Gastrocnemius medialis (tissue), 4 donors: ENCODE measurements at regions not wholly inside any gene's neighbourhood (a gene's known extent, or its start where the extent isn't known, plus 50 kb on each side); places are given as distances from the start of the nearest gene placed in this dataset.

Source experiments
- ATAC-seq, 2 donors: fragments of 150-250 bp; one replicate each; pipeline ENCODE4 v1.9.1; 2016
- DNase-seq, 2 donors: peaks; one replicate each; pipeline ENCODE4 v3.0.0-alpha.2; 2019
- H3K27ac ChIP-seq, 4 donors: fragments of 200-600 bp; sonication (generic); 1 replicate in 1 of 4; 2 replicates in 3 of 4; pipeline ENCODE4 v1.5.1; 2016 to 2018; ENCODE audit warnings: mild to moderate bottlenecking in 2 of 4, moderate library complexity in 1 of 4
- H3K27me3 ChIP-seq, 3 donors: fragments of 200-600 bp; sonication (generic) in 2 of 3; 1 replicate in 1 of 3; 2 replicates in 2 of 3; pipeline versions ENCODE4 v1.5.1 to v1.6.0; 2016 to 2019; ENCODE audit warnings: mild to moderate bottlenecking in 1 of 3, moderate library complexity in 1 of 3
- H3K36me3 ChIP-seq, 2 donors: fragments of 200-600 bp; sonication (generic) in 1 of 2; one replicate each; pipeline ENCODE4 v1.5.1; 2017 to 2018
- H3K4me1 ChIP-seq, 2 donors: fragments of 200-600 bp; sonication (generic) in 1 of 2; one replicate each; pipeline ENCODE4 v1.5.1; 2016 to 2017; ENCODE audit warnings: mild to moderate bottlenecking in 2 of 2
- H3K4me3 ChIP-seq, 4 donors: fragments of 200-600 bp; sonication (generic) in 3 of 4; 1 replicate in 1 of 4; 2 replicates in 3 of 4; pipeline ENCODE4 v1.5.1; 2016 to 2019; ENCODE audit warnings: mild to moderate bottlenecking in 2 of 4
- H3K9me3 ChIP-seq, 3 donors: fragments of 200-600 bp; sonication (generic) in 2 of 3; 1 replicate in 1 of 3; 2 replicates in 2 of 3; pipeline ENCODE4 v1.5.1; 2016 to 2019
- POLR2A ChIP-seq, 2 donors: fragments of 450-650 bp; IDR thresholded peaks; one replicate each; pipeline ENCODE4 v1.6.1; 2017; ENCODE audit warnings: antibody characterized with exemption in 2 of 2, mild to moderate bottlenecking in 2 of 2, moderate library complexity in 2 of 2
- in situ Hi-C, 4 donors: fragments of 200-750 bp; cut with MboI; loops; one replicate each; pipeline versions ENCODE4 v1.15.0 to v1.8.0; 2017; ENCODE audit warnings: low sequenced_read_pairs in 4 of 4
- intact Hi-C: fragments of 100-400 bp; cut with DNase I; formaldehyde crosslinking; loops from one replicate; pipeline ENCODE4 v1.15.1; 2023; ENCODE audit warnings: low total_unique reads
- TF ChIP-seq, protein P1 (sequence below), 5 experiments: fragments of 450-650 bp in 3 of 5; fragments of 200-600 bp in 2 of 5; sonication (generic) in 2 of 5; IDR thresholded peaks in 4 of 5; conservative IDR thresholded peaks in 1 of 5; 1 replicate in 4 of 5; 2 replicates in 1 of 5; pipeline ENCODE4 v1.5.1; 2016 to 2019; ENCODE audit warnings: antibody characterized with exemption in 5 of 5, mild to moderate bottlenecking in 3 of 5, moderate library complexity in 3 of 5

- DNase-seq (no peak), ATAC-seq (no peak)
- no peak overlapping the region for H3K27ac ChIP-seq
- no peaks in the 10 kb centered on the region for H3K9me3 ChIP-seq
- H3K27me3 ChIP-seq: peaks cover 0 to 3% (median under 1%) of the 10 kb centered on the region in 3 donors
- in situ Hi-C loops (loop anchor here in 2 of 4 donors (25.0 kb wide), 1 partner anchor 210 kb away; the partner anchor contains the start of gene BCR (in 2 of the 2)), intact Hi-C loops (no loop called here)
- H3K4me1 ChIP-seq: no peaks in the 10 kb centered on the region
- TF ChIP-seq, protein P1, sequence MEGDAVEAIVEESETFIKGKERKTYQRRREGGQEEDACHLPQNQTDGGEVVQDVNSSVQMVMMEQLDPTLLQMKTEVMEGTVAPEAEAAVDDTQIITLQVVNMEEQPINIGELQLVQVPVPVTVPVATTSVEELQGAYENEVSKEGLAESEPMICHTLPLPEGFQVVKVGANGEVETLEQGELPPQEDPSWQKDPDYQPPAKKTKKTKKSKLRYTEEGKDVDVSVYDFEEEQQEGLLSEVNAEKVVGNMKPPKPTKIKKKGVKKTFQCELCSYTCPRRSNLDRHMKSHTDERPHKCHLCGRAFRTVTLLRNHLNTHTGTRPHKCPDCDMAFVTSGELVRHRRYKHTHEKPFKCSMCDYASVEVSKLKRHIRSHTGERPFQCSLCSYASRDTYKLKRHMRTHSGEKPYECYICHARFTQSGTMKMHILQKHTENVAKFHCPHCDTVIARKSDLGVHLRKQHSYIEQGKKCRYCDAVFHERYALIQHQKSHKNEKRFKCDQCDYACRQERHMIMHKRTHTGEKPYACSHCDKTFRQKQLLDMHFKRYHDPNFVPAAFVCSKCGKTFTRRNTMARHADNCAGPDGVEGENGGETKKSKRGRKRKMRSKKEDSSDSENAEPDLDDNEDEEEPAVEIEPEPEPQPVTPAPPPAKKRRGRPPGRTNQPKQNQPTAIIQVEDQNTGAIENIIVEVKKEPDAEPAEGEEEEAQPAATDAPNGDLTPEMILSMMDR (IDR thresholded peaks at IDR 0.05 in 4 of 5, conservative IDR thresholded peaks at IDR 0.05 in 1 of 5): no peak
- TF ChIP-seq POLR2A (IDR thresholded peaks at IDR 0.05): no peak
- no peaks in the 10 kb centered on the region for H3K36me3 ChIP-seq
- H3K4me3 ChIP-seq: no peak overlapping the region
Observed at GRCh38 chr22:23397008-23397612, 183.0 kb downstream of the IGLL1 start.

GRCh38 chr22:23396362-23397007 lies 183.6 kb downstream of the IGLL1 start:
- ATAC-seq (no peak), DNase-seq (no peak)
- no peak for TF ChIP-seq POLR2A (IDR thresholded peaks at IDR 0.05)
- intact Hi-C loops: no loop called here
- H3K27me3 ChIP-seq: no peaks in the 10 kb centered on the region
- no peaks in the 10 kb centered on the region for H3K4me1 ChIP-seq
- no peaks in the 10 kb centered on the region for H3K9me3 ChIP-seq
- H3K27ac ChIP-seq: no peak overlapping the region
- no peak overlapping the region for H3K4me3 ChIP-seq
- H3K36me3 ChIP-seq: no peaks in the 10 kb centered on the region
- in situ Hi-C loops: loop anchor here in 2 of 4 donors (25.0 kb wide), 1 partner anchor 209 kb away; the partner anchor contains the start of gene BCR (in 2 of the 2)

GRCh38 chr22:23395530-23396361 lies 184.3 kb downstream of the IGLL1 start:
- no peak for TF ChIP-seq POLR2A (IDR thresholded peaks at IDR 0.05)
- TF ChIP-seq, protein P1 (IDR thresholded peaks at IDR 0.05 in 4 of 5, conservative IDR thresholded peaks at IDR 0.05 in 1 of 5): no peak
- ATAC-seq (no peak), DNase-seq (no peak)
- Histone ChIP-seq H3K4me3 (no peak overlapping the region), H3K27me3 (no peaks in the 10 kb centered on the region), H3K27ac (no peak overlapping the region), H3K9me3 (no peaks in the 10 kb centered on the region), H3K4me1 (no peaks in the 10 kb centered on the region), H3K36me3 (no peaks in the 10 kb centered on the region)
- in situ Hi-C loops: loop anchor here in 2 of 4 donors (25.0 kb wide), 1 partner anchor 208 kb away; the partner anchor contains the start of gene BCR (in 2 of the 2)
- intact Hi-C loops: no loop called here

GRCh38 chr22:23394525-23395326 lies 185.4 kb downstream of the IGLL1 start:
- in situ Hi-C loops: loop anchor here in 2 of 4 donors (25.0 kb wide), 1 partner anchor 207 kb away; the partner anchor contains the start of gene BCR (in 2 of the 2)

More at GRCh38 chr22:23394525-23395326, 185.4 kb downstream of the IGLL1 start:
- DNase-seq (no peak), ATAC-seq (no peak)
- H3K9me3 ChIP-seq: no peaks in the 10 kb centered on the region
- no peaks in the 10 kb centered on the region for H3K27me3 ChIP-seq
- H3K36me3 ChIP-seq: no peaks in the 10 kb centered on the region
- no peak overlapping the region for H3K27ac ChIP-seq
- H3K4me1 ChIP-seq: no peaks in the 10 kb centered on the region
- TF ChIP-seq, protein P1 (IDR thresholded peaks at IDR 0.05 in 4 of 5, conservative IDR thresholded peaks at IDR 0.05 in 1 of 5): no peak
- no peak for TF ChIP-seq POLR2A (IDR thresholded peaks at IDR 0.05)
- intact Hi-C loops: no loop called here
- H3K4me3 ChIP-seq: no peak overlapping the region
